Mesendoderm (in vitro differentiated cells): ENCODE measurements at regions not wholly inside any gene's neighbourhood (a gene's known extent, or its start where the extent isn't known, plus 50 kb on each side); places are given as distances from the start of the nearest gene placed in this dataset.

Source experiments
- DNase-seq: peaks from one replicate; pipeline ENCODE4 v3.0.0; 2013
- H2AK5ac ChIP-seq: 2 replicates; pipeline ENCODE4 v1.6.1; 2013; ENCODE audit warnings: low read length, inconsistent platforms
- H2BK120ac ChIP-seq: 2 replicates; pipeline ENCODE4 v1.6.1; 2013; ENCODE audit warnings: low read depth, mild to moderate bottlenecking, low read length, moderate library complexity, mixed read lengths
- H2BK15ac ChIP-seq: replicated peaks from 2 replicates; pipeline ENCODE4 v1.6.1; 2013; ENCODE audit warnings: low read depth, mild to moderate bottlenecking, moderate library complexity
- H2BK5ac ChIP-seq: 2 replicates; pipeline ENCODE4 v1.6.1; 2013; ENCODE audit warnings: low read length, inconsistent platforms
- H3K18ac ChIP-seq: 2 replicates; pipeline ENCODE4 v1.6.1; 2013; ENCODE audit warnings: mild to moderate bottlenecking, low read length, mixed read lengths
- H3K23ac ChIP-seq: one replicate; pipeline ENCODE4 v1.6.1; 2013; ENCODE audit warnings: low read length
- H3K27ac ChIP-seq: 2 replicates; pipeline ENCODE4 v1.5.1; 2013; ENCODE audit warnings: low read depth, mild to moderate bottlenecking, inconsistent platforms, low read length, moderate library complexity
- H3K27me3 ChIP-seq: 2 replicates; pipeline ENCODE4 v1.6.1; 2013; ENCODE audit warnings: low read length, control low read depth, mild to moderate bottlenecking, inconsistent platforms; ENCODE audit not compliant: insufficient read depth, poor library complexity
- H3K36me3 ChIP-seq: 2 replicates; pipeline ENCODE4 v1.6.1; 2013; ENCODE audit warnings: low read length, inconsistent platforms; ENCODE audit not compliant: control insufficient read depth, insufficient read depth
- H3K4ac ChIP-seq: one replicate; pipeline ENCODE4 v1.6.1; 2013; ENCODE audit warnings: low read depth, mild to moderate bottlenecking, low read length, moderate library complexity
- H3K4me1 ChIP-seq: 2 replicates; pipeline ENCODE4 v1.6.1; 2013; ENCODE audit warnings: low read depth, low read length, inconsistent platforms; ENCODE audit not compliant: control insufficient read depth
- H3K4me2 ChIP-seq: 2 replicates; pipeline ENCODE4 v1.6.1; 2013; ENCODE audit warnings: low read length
- H3K4me3 ChIP-seq: 2 replicates; pipeline ENCODE4 v1.5.1; 2013; ENCODE audit warnings: mild to moderate bottlenecking, low read length
- H3K56ac ChIP-seq: one replicate; pipeline ENCODE4 v1.6.1; 2013; ENCODE audit warnings: low read length
- H3K79me1 ChIP-seq: 2 replicates; pipeline ENCODE4 v1.6.1; 2013; ENCODE audit warnings: low read length, inconsistent platforms
- H3K79me2 ChIP-seq: 2 replicates; pipeline ENCODE4 v1.6.1; 2013; ENCODE audit warnings: mild to moderate bottlenecking, low read length; ENCODE audit not compliant: control insufficient read depth, insufficient read depth
- H3K9ac ChIP-seq: 2 replicates; pipeline ENCODE4 v1.6.1; 2013; ENCODE audit warnings: low read length, inconsistent platforms
- H4K5ac ChIP-seq: one replicate; pipeline ENCODE4 v1.6.1; 2013; ENCODE audit warnings: low read length
- H4K8ac ChIP-seq: one replicate; pipeline ENCODE4 v1.6.1; 2013; ENCODE audit warnings: low read depth, mild to moderate bottlenecking, control low read depth, low read length, moderate library complexity
- WGBS: extraction: QIAGEN DNeasy Blood & Tissue Kit; methylation state at CpG from one replicate; pipeline ENCODE4 v1.1.7; 2013; ENCODE audit warnings: low lambda C conversion rate, missing lambda C conversion rate; ENCODE audit not compliant: insufficient coverage; ENCODE audit errors: extremely low coverage; 5-methylcytosine and 5-hydroxymethylcytosine counted together

GRCh38 chr6:163776196-163776905, 361.8 kb downstream of the QKI start:
- no peak overlapping the region for H2BK5ac ChIP-seq
- no peak for DNase-seq
- H2BK120ac ChIP-seq: no peak overlapping the region
- no peak overlapping the region for H3K27ac ChIP-seq
- H2BK15ac ChIP-seq: no peak overlapping the region
- no CpG with 5 or more reads among the region's 5 CpGs for WGBS
- H3K79me1 ChIP-seq: no peaks in the 10 kb centered on the region
- no peak overlapping the region for H3K23ac ChIP-seq
- no peak overlapping the region for H4K5ac ChIP-seq
- no peaks in the 10 kb centered on the region for H3K27me3 ChIP-seq
- no peak overlapping the region for H4K8ac ChIP-seq
- no peak overlapping the region for H3K4me3 ChIP-seq
- H3K4me1 ChIP-seq: no peaks in the 10 kb centered on the region
- no peak overlapping the region for H3K9ac ChIP-seq
- H3K36me3 ChIP-seq: no peaks in the 10 kb centered on the region
- H3K4ac ChIP-seq: no peak overlapping the region
- H3K56ac ChIP-seq: no peak overlapping the region
- no peaks in the 10 kb centered on the region for H3K79me2 ChIP-seq
- H2AK5ac ChIP-seq: no peak overlapping the region
- H3K18ac ChIP-seq: no peak overlapping the region
- no peak overlapping the region for H3K4me2 ChIP-seq

- no peak overlapping the region for H4K8ac ChIP-seq
- no CpG with 5 or more reads among the region's 3 CpGs for WGBS
- no peak overlapping the region for H3K23ac ChIP-seq
- no peak overlapping the region for H3K27ac ChIP-seq
- no peak overlapping the region for H3K18ac ChIP-seq
- H2BK120ac ChIP-seq: no peak overlapping the region
- DNase-seq: no peak
- no peak overlapping the region for H2BK15ac ChIP-seq
- no peak overlapping the region for H4K5ac ChIP-seq
- no peak overlapping the region for H3K4me3 ChIP-seq
- H3K27me3 ChIP-seq: no peaks in the 10 kb centered on the region
- no peaks in the 10 kb centered on the region for H3K79me1 ChIP-seq
- H3K4me2 ChIP-seq: no peak overlapping the region
- H3K56ac ChIP-seq: no peak overlapping the region
- H3K4ac ChIP-seq: no peak overlapping the region
- H3K9ac ChIP-seq: no peak overlapping the region
- H3K4me1 ChIP-seq: no peaks in the 10 kb centered on the region
- H3K36me3 ChIP-seq: no peaks in the 10 kb centered on the region
- H2BK5ac ChIP-seq: no peak overlapping the region
- H2AK5ac ChIP-seq: no peak overlapping the region
- H3K79me2 ChIP-seq: no peaks in the 10 kb centered on the region
Observed at GRCh38 chr6:163775313-163775712, 360.8 kb downstream of the QKI start.

DNA sequence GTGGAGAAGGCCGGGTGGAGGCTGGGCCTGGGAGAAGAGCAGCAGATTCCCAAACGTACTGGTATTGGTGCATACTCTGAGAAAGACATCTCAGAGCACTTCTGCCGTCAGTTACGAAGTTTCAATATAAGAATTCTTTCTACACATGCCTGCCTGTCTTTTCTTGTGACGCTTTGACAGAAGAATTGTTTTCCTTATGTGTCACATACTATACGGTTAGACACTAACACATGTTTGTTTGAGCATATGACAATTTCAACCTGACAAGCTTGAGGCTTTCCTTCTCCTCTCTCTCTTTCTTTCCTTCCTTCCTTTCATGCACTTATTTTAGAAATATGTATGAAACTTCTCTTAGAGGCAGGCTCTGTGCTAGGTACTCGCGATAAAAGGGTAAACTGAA, 360.0 kb downstream of the QKI start:
- no peaks in the 10 kb centered on the region for H3K79me1 ChIP-seq
- no CpG with 5 or more reads among the region's 8 CpGs for WGBS
- no peak overlapping the region for H4K5ac ChIP-seq
- H3K79me2 ChIP-seq: no peaks in the 10 kb centered on the region
- no peak overlapping the region for H3K18ac ChIP-seq
- H3K9ac ChIP-seq: no peak overlapping the region
- no peak overlapping the region for H4K8ac ChIP-seq
- no peak overlapping the region for H3K4ac ChIP-seq
- H2BK120ac ChIP-seq: no peak overlapping the region
- no peak for DNase-seq
- no peaks in the 10 kb centered on the region for H3K36me3 ChIP-seq
- no peak overlapping the region for H2AK5ac ChIP-seq
- no peaks in the 10 kb centered on the region for H3K4me1 ChIP-seq
- no peak overlapping the region for H3K27ac ChIP-seq
- no peaks in the 10 kb centered on the region for H3K27me3 ChIP-seq
- H3K4me3 ChIP-seq: no peak overlapping the region
- H3K56ac ChIP-seq: no peak overlapping the region
- no peak overlapping the region for H2BK5ac ChIP-seq
- H2BK15ac ChIP-seq: no peak overlapping the region
- no peak overlapping the region for H3K4me2 ChIP-seq
- no peak overlapping the region for H3K23ac ChIP-seq

DNA sequence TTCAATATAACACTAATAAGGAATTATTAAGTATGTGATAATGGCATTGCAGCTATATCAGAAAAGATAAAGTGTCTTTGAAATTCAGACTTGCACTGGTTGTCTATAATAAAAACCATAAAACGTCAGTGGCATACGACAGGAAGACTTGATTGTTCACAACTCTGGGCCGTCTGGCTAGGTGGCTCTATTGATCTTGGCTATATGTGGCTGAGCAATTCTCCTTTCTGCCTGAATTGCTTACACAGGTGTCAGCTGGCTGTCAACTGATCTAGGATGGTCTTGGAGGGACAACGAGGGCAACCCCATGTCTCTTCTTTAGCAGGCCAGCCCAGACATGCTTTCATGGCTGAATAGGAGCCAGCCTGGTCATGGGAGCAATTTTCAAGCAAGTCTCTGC, 359.1 kb downstream of the QKI start:
- H2BK15ac ChIP-seq: no peak overlapping the region
- H3K27ac ChIP-seq: no peak overlapping the region
- no peaks in the 10 kb centered on the region for H3K79me1 ChIP-seq
- H2BK5ac ChIP-seq: no peak overlapping the region
- H3K27me3 ChIP-seq: no peaks in the 10 kb centered on the region
- no peak for DNase-seq
- no peak overlapping the region for H3K18ac ChIP-seq
- no peak overlapping the region for H3K4me3 ChIP-seq
- no peaks in the 10 kb centered on the region for H3K4me1 ChIP-seq
- H2AK5ac ChIP-seq: no peak overlapping the region
- no peaks in the 10 kb centered on the region for H3K36me3 ChIP-seq
- H4K8ac ChIP-seq: no peak overlapping the region
- H3K23ac ChIP-seq: no peak overlapping the region
- no peak overlapping the region for H3K56ac ChIP-seq
- no peak overlapping the region for H4K5ac ChIP-seq
- H3K4me2 ChIP-seq: no peak overlapping the region
- H3K9ac ChIP-seq: no peak overlapping the region
- H3K79me2 ChIP-seq: no peaks in the 10 kb centered on the region
- H3K4ac ChIP-seq: no peak overlapping the region
- WGBS: no CpG with 5 or more reads among the region's 4 CpGs
- H2BK120ac ChIP-seq: no peak overlapping the region

DNA sequence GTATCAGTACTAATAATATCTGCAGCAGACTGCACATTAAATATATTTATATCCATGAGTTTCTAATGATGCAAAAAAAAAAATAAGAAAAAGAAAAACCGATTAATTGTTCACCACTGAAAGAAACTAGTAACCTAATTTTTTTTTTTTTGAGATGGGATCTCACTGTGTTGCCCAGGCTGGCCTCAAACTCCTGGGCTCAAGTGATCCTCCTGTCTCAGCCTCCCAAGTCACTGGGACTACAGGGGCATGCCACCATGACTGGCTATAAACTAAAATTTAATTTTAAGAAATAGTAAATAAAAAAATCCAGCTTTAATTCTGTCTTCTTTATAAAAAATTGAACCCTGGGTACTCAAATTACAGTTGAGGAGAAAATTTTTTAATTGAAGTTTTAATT, 358.2 kb downstream of the QKI start:
- WGBS: no CpG with 5 or more reads among the region's 1 CpG
- no peak overlapping the region for H4K5ac ChIP-seq
- H3K23ac ChIP-seq: no peak overlapping the region
- H2BK15ac ChIP-seq: no peak overlapping the region
- H2BK120ac ChIP-seq: no peak overlapping the region
- H3K18ac ChIP-seq: no peak overlapping the region
- no peak overlapping the region for H3K56ac ChIP-seq
- H3K9ac ChIP-seq: no peak overlapping the region
- H3K4ac ChIP-seq: no peak overlapping the region
- H3K4me1 ChIP-seq: no peaks in the 10 kb centered on the region
- H3K4me2 ChIP-seq: no peak overlapping the region
- H2BK5ac ChIP-seq: no peak overlapping the region
- no peak overlapping the region for H2AK5ac ChIP-seq
- H3K27me3 ChIP-seq: no peaks in the 10 kb centered on the region
- no peak overlapping the region for H3K27ac ChIP-seq
- no peaks in the 10 kb centered on the region for H3K79me1 ChIP-seq
- no peaks in the 10 kb centered on the region for H3K36me3 ChIP-seq
- no peak overlapping the region for H4K8ac ChIP-seq
- H3K79me2 ChIP-seq: no peaks in the 10 kb centered on the region
- DNase-seq: no peak
- H3K4me3 ChIP-seq: no peak overlapping the region

DNA sequence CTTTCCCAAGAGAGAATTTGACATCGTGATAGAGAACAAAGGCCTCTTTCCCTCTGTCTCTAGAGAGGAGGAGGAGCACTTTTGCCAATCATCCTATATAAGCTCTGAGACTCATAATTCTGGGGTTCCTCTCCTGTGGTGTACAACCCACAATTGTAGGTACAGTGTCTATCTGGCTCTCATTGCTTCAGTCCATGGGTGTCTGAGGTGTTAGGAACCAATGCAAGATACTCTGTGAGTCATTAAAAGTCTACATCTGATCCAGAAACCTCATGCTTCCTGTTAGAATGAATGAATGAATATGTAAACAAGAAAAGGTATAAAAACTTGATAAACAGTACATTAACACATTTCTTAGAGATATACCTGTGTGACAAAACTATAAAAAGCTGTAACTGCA, 356.7 kb downstream of the QKI start:
- Histone ChIP-seq H3K4ac (no peak overlapping the region), H2BK120ac (no peak overlapping the region), H4K5ac (no peak overlapping the region), H2AK5ac (no peak overlapping the region), H3K36me3 (no peaks in the 10 kb centered on the region), H2BK5ac (no peak overlapping the region), H3K4me2 (no peak overlapping the region), H3K79me1 (no peaks in the 10 kb centered on the region), H3K9ac (no peak overlapping the region), H3K27ac (no peak overlapping the region), H3K27me3 (no peaks in the 10 kb centered on the region), H3K4me3 (no peak overlapping the region), H3K79me2 (no peaks in the 10 kb centered on the region), H3K56ac (no peak overlapping the region), H4K8ac (no peak overlapping the region), H2BK15ac (no peak overlapping the region), H3K23ac (no peak overlapping the region), H3K18ac (no peak overlapping the region), H3K4me1 (no peaks in the 10 kb centered on the region)
- WGBS: no CpG with 5 or more reads among the region's 1 CpG
- DNase-seq: no peak
